GOT3 (cell line): ENCODE measurements at regions not wholly inside any gene's neighbourhood (a gene's known extent, or its start where the extent isn't known, plus 50 kb on each side); places are given as distances from the start of the nearest gene placed in this dataset.
A peak's percentile ranks its signal among the peaks of the same experiment; 100 is the strongest.

Experiments used
- DNase-seq: peaks from one replicate; lab custom pipeline; 2025; ENCODE audit warnings: mixed read lengths; lab: John Stamatoyannopoulos, UW

DNA sequence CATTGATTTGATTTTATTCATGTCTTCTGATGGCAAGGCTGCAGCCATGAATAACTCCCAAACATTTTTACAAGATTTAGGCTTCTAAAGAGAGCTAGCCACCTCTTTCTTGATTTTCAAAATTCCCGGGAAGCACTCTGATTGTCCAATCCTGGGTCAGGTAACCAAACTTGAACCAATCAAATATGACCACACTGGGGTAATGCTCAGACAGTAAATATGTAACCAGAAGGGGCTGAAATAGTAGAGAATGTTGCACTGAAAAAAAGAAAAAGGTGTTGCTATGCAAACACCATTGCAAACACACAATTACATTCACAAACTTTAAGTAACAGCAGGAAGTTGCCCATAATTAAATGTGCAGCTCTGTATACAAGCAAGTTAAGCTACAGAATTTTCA is 112.9 kb upstream of the IQCM start:
- DNase-seq: no peak

DNA sequence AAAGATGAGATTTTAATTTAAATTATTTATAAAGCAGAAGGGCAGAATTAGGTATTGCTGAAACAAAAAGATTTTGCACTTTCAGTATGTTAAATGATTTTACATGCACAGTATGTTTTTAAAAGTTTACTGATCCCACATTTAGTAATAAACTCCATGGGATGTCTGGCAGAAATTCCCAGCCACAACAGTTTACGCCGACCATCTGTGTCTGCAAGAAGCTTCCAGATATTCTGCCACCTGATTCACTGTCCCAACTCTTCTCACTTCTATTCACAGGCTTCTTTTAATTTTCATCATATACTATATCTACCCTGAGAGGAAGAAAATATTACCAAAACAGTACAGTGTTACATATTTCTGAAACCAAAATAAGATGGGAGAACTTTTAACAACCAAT is 115.8 kb upstream of the IQCM start:
- DNase-seq: no peak

GRCh38 chr4:149932188-149932587 is 116.5 kb upstream of the IQCM start:
- DNase-seq: no peak

- DNase-seq: no peak
Observed at GRCh38 chr4:149933120-149933519, 117.5 kb upstream of the IQCM start.

GRCh38 chr4:149933883-149934282 is 118.2 kb upstream of the IQCM start:
- no peak for DNase-seq

DNA sequence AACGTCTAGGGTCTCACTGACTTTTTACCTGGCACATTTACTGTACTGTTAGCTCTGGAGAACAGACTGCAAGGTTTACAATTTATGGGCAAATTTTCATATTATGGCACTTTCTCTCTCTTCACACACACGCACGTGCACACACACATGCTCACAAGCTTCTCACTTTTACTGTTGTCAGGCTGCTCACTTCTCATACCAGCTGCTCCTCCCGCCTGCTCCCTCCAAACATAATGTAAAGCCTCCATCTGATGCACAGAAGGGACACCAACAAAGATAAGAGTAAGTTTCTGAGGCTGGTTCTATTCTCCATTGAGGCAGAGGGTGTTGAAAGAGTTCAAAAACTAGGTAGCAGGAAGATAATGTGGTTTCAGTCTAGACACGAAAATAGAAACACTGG is 128.9 kb upstream of the DCLK2 start:
- no peak for DNase-seq

DNA sequence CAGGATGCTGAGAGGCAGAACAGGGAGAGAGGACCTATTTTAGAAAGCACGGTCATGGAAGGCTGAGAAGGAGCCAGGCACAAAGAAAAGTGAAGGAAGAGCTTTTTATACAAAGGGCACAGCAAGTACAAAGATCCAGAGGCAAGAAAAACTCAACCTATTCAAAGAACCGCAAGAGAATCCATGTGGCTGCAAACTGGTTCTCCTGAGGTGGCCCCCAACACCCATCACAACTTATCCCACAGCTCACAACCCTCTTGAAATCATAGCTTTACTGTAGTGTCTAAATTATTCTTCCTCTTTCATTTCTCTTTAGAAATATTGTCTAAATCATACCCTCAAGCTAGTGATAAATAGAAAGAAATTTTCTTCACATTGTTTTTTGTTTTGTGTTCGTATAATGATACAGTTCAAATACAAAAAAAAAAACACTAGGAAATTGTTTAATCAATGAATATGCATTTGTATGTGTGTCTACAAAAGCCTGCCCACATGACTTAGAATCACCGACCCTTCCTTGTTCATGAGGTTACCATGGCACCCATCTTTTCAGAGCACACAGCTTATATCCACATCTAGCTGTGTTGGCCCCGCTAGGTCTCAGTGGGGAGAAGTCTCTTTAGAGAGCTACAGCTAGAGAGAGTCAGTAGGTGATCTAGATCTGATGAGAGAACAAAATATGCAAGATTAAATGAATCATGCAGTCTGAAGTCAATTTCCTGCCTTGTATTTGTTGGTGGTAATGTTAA is 126.9 kb upstream of the DCLK2 start:
- no peak for DNase-seq

- no peak for DNase-seq
Observed at GRCh38 chr4:149952101-149952500, 126.1 kb upstream of the DCLK2 start.

GRCh38 chr4:149952716-149953115 is 125.5 kb upstream of the DCLK2 start:
- DNase-seq: no peak

- no peak for DNase-seq
Observed at GRCh38 chr4:149955780-149956390, 122.4 kb upstream of the DCLK2 start.

GRCh38 chr4:149956678-149957077 is 121.6 kb upstream of the DCLK2 start:
- DNase-seq: no peak

DNA sequence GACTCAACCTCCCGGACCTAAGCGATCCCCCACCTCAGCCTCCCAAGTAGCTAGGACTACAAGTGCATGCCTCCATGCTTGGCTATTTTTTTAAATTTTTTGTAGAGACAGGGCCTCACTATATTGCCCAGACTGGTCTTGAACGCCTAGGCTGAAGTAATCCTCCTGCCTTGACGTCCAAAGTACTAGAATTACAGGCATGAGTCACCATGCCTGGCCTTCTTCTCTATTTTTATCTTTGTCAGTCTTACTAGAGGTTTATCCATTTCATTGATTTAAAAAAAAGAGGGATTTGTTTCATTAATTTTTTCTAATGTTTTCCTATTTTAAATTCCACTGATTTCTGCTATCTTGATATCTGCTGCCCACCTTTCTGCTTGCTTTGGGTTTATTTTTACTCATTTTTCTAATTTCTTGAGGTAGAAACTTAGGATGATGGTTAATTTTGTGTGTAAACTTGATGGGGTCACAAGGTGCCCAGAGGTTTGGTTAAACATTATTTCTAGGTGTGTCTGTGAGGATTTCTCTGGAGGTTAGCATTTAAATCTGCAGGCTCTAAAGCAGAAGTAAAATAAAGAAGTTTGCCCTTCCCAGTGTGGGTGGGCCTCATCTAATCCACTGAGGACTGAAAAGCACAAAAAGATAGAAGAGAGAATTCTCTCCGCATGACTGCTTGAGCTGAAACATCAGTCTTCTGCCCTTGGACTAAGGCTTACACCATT is 116.2 kb upstream of the DCLK2 start:
- DNase-seq: no peak

- DNase-seq: no peak
Observed at GRCh38 chr4:149964001-149964796, 114.0 kb upstream of the DCLK2 start.

GRCh38 chr4:149965206-149965605 is 113.0 kb upstream of the DCLK2 start:
- no peak for DNase-seq

DNA sequence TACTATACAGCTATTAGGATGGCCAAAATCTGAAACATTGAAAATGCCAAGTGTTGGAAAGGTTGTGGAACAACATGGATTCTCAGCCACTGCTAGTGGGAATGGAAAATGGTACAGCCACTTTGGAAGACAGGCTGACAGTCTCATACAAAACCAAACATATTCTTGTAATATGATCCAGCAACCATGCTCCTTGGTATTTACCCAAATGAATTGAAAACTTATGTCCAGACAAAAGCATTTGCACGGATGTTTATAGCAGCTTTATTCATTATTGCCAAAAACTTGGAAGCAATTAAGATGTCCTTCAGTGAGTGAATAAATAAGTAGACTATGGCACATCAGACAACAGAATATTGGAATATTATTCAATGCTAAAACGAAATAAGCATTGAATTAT is 105.8 kb upstream of the DCLK2 start:
- no peak for DNase-seq

- no peak for DNase-seq
Observed at GRCh38 chr4:149973181-149973580, 105.1 kb upstream of the DCLK2 start.

GRCh38 chr4:149975172-149975571 is 103.1 kb upstream of the DCLK2 start:
- DNase-seq: no peak

GRCh38 chr4:149980121-149980682 is 98.0 kb upstream of the DCLK2 start:
- no peak for DNase-seq

- peak; percentile 1 for DNase-seq
Observed at GRCh38 chr4:149980941-149981340, 97.3 kb upstream of the DCLK2 start.

- DNase-seq: no peak
Observed at GRCh38 chr4:149983401-149983800, 94.8 kb upstream of the DCLK2 start.

- DNase-seq: no peak
Observed at GRCh38 chr4:149983931-149984330, 94.3 kb upstream of the DCLK2 start.

GRCh38 chr4:149985981-149986380 is 92.3 kb upstream of the DCLK2 start:
- DNase-seq: no peak
